SU-DHL-6 (cell line): ENCODE measurements at regions not wholly inside any gene's neighbourhood (a gene's known extent, or its start where the extent isn't known, plus 50 kb on each side); places are given as distances from the start of the nearest gene placed in this dataset.

ENCODE experiments used
- EZH2phosphoT487 ChIP-seq: fragments of 200-600 bp; sonication (generic), shearing (Covaris generic); conservative IDR thresholded peaks from 2 replicates; pipeline ENCODE4 v1.6.1; 2018; ENCODE audit warnings: mild to moderate bottlenecking, antibody characterized with exemption, low read length, moderate library complexity, mixed read lengths
- TF ChIP-seq, protein P1 (sequence below): fragments of 200-600 bp; sonication (generic); IDR thresholded peaks from one replicate; pipeline ENCODE4 v1.5.1; 2017; ENCODE audit warnings: antibody characterized with exemption, mild to moderate bottlenecking, low read length, moderate library complexity; ENCODE audit not compliant: insufficient read depth, poor library complexity, severe bottlenecking

GRCh38 chr6:130632897-130633296 is 194.3 kb upstream of the SMLR1 start:
- TF ChIP-seq, protein P1, sequence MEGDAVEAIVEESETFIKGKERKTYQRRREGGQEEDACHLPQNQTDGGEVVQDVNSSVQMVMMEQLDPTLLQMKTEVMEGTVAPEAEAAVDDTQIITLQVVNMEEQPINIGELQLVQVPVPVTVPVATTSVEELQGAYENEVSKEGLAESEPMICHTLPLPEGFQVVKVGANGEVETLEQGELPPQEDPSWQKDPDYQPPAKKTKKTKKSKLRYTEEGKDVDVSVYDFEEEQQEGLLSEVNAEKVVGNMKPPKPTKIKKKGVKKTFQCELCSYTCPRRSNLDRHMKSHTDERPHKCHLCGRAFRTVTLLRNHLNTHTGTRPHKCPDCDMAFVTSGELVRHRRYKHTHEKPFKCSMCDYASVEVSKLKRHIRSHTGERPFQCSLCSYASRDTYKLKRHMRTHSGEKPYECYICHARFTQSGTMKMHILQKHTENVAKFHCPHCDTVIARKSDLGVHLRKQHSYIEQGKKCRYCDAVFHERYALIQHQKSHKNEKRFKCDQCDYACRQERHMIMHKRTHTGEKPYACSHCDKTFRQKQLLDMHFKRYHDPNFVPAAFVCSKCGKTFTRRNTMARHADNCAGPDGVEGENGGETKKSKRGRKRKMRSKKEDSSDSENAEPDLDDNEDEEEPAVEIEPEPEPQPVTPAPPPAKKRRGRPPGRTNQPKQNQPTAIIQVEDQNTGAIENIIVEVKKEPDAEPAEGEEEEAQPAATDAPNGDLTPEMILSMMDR = no peak
- no peak for TF ChIP-seq EZH2phosphoT487
